Tibial nerve (tissue), 3 donors: ENCODE measurements at regions not wholly inside any gene's neighbourhood (a gene's known extent, or its start where the extent isn't known, plus 50 kb on each side); places are given as distances from the start of the nearest gene placed in this dataset.

Experiments
- POLR2A ChIP-seq, 2 donors: fragments of 450-650 bp; IDR thresholded peaks; one replicate each; pipeline ENCODE4 v1.6.1; 2017; ENCODE audit warnings: antibody characterized with exemption in 2 of 2, mild to moderate bottlenecking in 2 of 2, moderate library complexity in 2 of 2
- TF ChIP-seq, protein P1 (sequence below), 5 experiments: fragments of 200-600 bp in 3 of 5; fragments of 450-650 bp in 2 of 5; sonication (generic) in 3 of 5; IDR thresholded peaks; one replicate each; pipeline ENCODE4 v1.5.1; 2016 to 2019; ENCODE audit warnings: antibody characterized with exemption in 5 of 5, mild to moderate bottlenecking in 3 of 5, moderate library complexity in 2 of 5

DNA sequence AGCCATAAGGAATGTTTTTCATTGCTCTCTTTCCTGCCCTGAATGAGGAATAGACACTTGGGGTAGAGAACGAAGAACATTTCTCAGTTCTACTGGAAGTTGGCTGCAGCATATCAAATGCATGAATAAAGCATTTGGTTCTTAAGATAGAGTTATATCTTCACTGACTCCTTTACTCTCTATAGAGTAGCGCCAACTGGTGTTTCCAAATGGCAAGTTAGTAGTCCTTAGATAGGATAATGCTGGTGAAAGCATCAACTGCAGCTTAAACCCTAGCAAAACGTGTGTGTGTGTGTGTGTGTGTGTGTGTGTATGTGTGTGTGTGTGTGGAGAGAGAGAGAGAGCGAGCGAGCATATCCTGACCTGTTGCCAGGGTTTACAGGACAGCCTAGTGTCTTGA lies 62.2 kb upstream of the FRMPD4 start:
- TF ChIP-seq, protein P1, sequence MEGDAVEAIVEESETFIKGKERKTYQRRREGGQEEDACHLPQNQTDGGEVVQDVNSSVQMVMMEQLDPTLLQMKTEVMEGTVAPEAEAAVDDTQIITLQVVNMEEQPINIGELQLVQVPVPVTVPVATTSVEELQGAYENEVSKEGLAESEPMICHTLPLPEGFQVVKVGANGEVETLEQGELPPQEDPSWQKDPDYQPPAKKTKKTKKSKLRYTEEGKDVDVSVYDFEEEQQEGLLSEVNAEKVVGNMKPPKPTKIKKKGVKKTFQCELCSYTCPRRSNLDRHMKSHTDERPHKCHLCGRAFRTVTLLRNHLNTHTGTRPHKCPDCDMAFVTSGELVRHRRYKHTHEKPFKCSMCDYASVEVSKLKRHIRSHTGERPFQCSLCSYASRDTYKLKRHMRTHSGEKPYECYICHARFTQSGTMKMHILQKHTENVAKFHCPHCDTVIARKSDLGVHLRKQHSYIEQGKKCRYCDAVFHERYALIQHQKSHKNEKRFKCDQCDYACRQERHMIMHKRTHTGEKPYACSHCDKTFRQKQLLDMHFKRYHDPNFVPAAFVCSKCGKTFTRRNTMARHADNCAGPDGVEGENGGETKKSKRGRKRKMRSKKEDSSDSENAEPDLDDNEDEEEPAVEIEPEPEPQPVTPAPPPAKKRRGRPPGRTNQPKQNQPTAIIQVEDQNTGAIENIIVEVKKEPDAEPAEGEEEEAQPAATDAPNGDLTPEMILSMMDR (IDR thresholded peaks at IDR 0.05), result no peak
- TF ChIP-seq POLR2A (IDR thresholded peaks at IDR 0.05), result no peak
